HG02870 (cell line): ENCODE measurements at regions not wholly inside any gene's neighbourhood (a gene's known extent, or its start where the extent isn't known, plus 50 kb on each side); places are given as distances from the start of the nearest gene placed in this dataset.
"Not testable (repeated sequence)": the region's sequence is repeated elsewhere in the genome, so short reads cannot be mapped to it uniquely, and the experiment has no call there.

Experiments
- ATAC-seq: cut with Tn5 transposase; IDR thresholded peaks from one replicate; pipeline ENCODE4 v1.9.1; 2021; ENCODE audit warnings: mild to moderate bottlenecking, moderate library complexity; ENCODE audit not compliant: unreplicated experiment

DNA sequence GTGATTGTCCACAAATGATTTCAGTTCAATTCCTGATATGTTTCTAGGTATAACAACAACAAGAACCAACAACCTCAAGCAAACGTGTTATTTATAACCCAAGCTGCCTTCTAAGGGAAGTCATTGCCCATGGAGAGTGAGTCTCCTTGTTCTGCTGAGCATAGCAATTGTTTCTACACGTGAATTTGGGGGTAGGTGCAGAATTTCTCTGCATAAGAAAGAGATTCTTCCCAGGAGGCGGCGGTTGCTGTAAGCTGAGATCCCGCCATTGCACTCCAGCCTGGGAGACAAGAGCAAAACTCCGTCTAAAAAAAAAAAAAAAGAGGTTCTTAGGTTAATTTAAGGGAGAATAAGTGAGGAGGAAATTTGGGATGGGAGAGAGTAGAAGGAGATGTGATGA is 226.5 kb upstream of the PELI2 start:
- ATAC-seq: no peak

DNA sequence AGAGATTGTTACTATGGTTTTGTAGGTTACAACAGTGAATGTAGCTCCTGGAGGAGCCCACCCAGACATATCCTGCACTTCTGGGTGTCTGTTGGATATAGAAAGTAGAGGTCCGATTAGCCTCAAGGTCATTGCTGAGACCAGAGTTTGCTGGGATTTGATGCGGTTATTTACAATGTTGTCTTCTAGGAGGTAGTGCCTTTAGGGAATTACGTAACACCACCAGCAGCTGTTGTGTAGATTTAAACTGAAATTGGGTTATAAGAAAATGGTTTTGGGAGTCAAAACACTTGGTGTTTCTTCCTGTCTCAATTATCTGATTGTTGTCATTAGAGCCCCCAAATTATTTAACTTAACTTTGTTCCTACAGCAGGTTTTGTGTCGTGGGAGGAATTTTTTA is 225.3 kb upstream of the PELI2 start:
- no peak for ATAC-seq

DNA sequence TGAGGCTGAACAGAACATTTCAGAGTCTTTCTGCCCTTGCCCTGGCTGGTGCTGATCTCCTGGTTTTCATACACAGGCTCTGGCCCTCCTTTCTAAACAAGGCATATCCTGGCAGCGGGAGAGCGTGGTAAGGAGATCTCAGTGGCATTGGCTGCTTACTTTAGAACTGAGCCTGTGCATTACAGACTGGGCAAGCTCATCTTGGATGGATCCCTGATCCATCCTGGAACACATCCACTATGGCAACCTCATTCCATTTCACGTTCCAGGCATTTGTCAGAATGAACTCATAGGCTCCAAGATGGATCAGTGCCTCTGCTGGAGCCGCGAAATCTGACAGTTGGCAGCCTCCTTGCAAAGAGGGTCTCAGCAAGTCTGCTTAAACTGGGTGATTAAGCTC is 224.5 kb upstream of the PELI2 start:
- ATAC-seq: no peak

GRCh38 chr14:55897031-55897430 is 221.2 kb upstream of the PELI2 start:
- ATAC-seq: no peak

- ATAC-seq: no peak
Observed at GRCh38 chr14:55898938-55899337, 219.3 kb upstream of the PELI2 start.

DNA sequence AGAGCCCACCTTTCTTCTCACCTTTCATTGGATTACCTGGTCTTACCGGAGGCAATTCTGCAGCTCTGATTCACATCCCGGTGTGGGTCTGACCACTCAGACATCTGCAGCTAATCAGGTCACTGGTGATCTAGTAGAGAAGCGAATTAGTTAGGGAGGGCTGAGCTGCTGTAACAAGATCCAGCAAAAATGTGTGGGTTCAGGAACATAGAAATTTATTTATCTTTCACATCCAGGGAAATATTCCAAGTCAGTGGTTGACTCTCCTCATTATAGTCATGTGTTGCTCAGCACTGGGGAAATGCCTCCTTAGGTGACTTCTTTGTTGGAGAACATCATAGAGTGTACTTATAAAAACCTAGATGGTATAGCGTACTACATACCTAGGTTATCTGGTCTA is 218.7 kb upstream of the PELI2 start:
- no peak for ATAC-seq

DNA sequence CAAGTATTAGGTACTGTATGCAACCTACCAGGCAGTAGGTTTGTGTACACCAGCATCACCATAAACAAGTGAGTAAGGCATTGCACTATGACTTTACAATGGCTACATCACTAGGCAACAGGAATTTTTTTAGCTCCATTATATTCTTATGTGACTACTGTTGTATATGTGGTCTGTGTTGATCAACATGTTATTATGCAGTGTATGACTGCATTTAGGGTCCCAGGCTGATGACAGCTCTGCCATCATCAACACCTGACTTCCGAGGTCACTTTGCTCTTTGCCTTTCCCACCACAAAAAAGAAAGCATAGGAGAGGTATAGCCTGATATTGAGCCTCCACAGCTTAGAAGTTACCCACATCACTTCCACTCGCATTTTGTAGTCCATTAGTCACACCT is 217.5 kb upstream of the PELI2 start:
- ATAC-seq: no peak

DNA sequence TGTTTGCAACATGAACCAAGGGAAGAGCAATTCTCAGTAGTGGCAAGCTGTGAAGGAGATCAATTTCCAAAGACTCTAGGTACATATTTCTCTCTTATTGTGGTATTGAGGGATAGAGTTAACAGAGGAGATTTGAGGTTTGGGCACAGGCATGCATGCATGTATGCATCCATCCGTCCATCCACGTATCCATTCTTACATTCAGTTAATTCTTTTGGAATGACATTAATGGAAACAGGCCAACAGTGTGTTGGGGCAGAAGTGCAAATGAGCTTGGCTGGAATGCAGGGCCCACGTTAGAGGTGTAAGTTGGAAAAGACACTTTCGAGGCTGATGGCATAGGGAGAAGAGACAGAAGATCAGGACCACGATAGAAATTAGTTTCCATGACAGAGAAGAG is 216.9 kb upstream of the PELI2 start:
- ATAC-seq: no peak

GRCh38 chr14:55902241-55902640 is 216.0 kb upstream of the PELI2 start:
- no peak for ATAC-seq

DNA sequence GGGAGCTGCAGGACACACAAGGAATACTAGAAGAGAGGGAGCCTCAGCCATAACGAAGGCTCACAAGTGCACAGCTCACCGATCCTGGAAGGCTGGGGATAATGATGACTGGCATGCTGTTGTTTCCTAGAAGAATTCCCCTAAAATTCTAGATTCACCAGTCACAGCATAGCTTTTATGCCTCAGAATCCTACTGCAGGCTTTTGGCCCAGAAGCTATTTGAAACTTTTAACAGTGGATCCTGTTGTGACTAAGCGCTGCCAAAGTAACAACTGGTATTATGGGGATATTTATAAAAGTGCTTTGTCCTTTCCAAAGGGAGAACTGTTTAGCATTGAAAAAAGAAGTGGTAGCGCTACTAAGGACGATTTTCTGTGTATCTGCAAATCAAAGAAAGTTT is 214.1 kb upstream of the PELI2 start:
- ATAC-seq: no peak

DNA sequence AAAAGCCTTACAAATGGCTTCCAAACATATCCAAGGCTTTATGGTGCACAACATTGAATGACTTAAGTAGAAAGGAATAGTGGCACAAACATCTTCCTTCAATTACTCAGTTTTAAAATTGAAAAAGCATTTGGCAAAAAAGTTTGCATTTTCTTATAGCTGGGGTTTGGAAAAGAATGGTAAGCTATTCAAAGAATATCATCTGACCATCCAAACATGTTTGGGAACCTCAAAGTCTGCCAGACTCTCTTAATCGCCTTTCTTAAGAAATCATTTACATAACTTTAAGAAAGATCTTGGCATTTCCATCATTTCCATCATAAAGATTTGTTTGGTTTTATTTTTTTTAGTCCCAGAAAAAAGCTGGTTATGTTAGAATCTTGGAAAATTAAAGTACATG is 210.1 kb upstream of the PELI2 start:
- ATAC-seq: no peak

DNA sequence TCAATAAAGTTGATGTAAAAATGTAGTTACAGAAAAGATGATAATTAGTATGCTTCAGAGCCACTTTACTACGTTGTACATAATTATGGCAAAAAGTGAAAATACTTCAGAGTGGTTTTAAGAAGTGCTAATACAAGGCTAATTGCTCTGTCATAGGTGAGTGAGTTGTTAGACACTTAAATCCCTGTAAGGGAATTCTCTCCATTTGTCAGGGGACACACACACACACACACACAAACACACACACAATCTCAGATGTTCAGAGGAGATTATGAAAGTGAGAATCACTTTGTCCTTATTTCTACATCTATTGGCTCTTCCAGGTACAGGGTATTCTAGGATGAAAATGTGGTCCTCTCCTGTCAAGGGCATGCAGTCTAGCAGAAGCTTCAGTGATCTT is 208.3 kb upstream of the PELI2 start:
- no peak for ATAC-seq

DNA sequence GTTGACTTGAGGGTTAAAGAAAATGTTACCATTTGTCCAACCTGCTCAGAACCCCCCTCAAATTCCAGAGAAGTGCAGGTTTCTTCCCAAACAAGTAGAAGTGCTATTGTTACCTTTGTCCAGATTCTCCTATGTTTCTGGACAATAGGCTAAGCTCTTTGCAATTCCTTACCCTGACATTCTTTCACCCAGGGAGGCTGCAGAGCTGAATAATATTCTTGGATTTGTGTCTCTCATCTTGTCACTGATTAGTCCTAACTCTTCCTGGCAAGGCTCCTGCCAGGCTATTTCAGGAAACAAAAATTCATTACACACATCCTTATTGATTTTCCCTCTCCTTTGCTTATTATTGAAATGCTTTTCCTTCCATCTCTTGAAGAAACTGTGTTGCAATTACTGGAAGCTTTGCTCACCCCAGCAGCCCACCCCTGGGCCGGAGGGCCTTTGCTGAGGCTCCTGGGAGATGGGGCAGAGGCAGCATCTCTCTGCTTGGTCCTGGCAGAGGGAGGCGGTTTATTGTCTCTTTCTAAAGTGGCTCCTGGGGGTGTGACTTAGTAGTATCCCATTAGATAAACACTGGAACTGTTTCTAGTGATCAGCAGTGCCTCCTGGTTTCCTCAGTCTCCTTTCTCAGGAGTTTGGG is 207.5 kb upstream of the PELI2 start:
- no peak for ATAC-seq

DNA sequence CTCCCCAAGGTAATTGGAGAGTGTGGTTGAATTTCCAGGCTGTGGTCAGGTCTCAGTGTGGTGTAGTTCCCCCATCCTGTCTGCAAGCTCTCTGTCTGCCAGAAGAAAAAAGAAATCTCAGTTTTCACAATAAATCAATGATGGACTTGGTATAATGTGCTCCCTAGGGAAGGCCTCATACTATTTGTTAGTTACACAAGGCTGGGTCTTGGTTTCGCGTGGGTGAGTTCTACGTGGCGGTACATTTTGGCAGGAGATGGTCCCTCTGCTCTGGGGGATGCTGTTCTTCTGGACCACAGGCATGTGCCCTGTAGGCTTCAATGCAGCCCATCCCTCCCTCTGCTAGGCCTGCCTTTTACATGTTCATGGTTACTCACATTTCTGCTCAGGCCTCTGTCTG is 206.4 kb upstream of the PELI2 start:
- ATAC-seq: no peak

DNA sequence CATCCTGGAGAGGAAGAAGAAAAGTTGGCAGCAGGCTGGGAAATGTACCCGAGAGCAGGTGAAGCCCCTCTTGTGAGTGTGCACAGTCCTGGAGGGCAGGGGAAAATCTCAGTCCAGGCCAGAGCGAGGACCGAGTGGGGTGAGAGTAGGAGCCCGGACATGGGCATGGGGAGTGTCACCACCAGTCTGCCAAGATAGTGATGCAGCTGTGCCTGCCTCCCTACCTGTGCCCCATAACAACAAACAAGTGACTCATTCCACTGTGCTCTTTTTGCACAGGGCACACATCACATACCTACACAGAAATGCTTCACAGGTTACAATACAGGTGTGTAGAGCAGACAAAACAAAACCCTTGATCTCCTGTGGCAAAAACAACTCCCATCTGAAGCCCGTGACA is 205.9 kb upstream of the PELI2 start:
- ATAC-seq: no peak

DNA sequence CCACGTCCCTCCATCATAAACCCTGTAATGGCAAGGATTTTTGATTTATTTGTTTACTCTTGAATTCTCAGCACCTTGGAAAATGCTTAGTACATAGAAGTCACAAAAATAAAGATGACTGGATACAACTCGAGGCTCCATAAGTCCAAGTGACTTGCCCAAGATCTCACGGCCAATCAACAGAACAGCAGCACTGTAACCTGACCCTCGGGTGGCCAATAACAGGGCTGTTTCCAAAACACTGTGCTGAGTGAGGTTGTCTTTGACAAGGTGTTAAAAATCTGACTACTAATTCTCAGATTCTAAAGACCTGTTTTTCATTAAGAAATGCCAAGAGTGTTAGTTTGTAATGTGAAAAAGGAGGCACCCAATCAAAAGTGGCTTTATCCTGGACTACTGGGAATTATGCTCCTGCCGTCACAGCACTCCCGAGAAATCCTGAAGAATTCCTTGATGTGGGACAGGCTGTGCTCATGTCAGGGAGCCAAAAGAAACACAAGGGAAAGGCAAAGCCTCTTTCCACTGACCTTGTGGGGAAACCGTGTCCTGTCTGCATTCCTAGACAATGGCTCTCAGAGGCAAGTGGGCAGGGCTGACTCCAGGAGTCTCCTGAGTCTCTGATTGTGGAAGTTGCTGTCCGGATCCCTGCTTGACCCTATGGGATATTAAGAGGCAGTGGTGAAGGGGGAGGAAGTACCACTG is 204.7 kb upstream of the PELI2 start:
- ATAC-seq: no peak

DNA sequence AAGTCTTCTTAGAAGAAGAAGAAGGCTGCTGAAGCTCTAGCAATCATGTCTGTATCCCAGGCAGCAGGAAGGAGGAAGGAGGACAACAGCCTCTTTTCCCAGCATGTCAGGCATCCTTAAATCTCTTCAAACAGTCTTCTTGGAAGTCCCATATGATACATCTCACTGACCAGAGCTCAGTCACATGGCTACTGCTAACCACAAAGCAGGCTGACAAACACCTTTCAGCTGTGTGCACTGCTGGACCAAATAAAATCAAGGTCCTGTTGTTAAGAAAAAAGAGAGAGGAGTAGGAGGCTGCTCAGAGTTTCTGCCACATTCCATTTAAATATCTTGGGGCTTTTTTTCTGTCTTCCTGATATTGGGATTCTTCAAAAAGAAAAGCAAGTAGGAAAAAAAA is 203.4 kb upstream of the PELI2 start:
- ATAC-seq: no peak

DNA sequence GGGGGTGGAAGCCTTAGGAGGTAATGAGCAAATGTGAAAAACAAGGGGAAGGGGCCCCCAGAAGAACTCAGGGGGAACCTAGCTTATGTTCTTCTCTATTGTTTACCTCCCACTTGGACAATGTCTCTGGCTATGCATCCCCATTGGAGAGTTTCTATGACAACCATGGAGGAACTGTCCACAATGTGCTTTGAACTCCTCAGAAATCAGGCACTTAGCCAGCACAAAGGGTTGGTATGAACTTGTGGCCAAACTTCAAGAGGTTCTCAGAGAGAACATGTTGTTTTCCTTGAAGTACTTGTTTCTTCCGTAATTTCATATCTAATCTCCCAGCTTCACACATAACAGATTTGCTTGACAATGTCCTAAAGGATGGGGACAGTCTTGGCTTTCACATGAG is 202.8 kb upstream of the PELI2 start:
- no peak for ATAC-seq

DNA sequence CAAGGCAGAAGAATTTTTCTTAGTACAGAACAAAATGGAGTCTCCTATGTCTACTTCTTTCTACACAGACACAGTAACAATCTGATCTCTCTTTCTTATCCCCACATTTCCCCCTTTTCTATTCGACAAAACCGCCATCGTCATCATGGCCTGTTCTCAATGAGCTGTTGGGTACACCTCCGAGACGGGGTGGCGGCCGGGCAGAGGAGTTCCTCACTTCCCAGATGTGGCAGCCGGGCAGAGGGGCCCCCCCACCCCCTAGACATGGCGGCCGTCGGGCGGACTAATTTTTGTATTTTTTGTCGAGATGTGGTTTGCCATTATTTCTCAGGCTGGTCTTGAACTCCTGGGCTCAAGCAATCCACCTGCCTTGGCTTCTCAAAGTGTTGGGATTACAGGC is 198.4 kb upstream of the PELI2 start:
- ATAC-seq: not testable (repeated sequence)

- no peak for ATAC-seq
Observed at GRCh38 chr14:55921511-55921910, 196.7 kb upstream of the PELI2 start.

- ATAC-seq: no peak
Observed at GRCh38 chr14:55926007-55926406, 192.2 kb upstream of the PELI2 start.

- no peak for ATAC-seq
Observed at GRCh38 chr14:55927028-55927427, 191.2 kb upstream of the PELI2 start.

DNA sequence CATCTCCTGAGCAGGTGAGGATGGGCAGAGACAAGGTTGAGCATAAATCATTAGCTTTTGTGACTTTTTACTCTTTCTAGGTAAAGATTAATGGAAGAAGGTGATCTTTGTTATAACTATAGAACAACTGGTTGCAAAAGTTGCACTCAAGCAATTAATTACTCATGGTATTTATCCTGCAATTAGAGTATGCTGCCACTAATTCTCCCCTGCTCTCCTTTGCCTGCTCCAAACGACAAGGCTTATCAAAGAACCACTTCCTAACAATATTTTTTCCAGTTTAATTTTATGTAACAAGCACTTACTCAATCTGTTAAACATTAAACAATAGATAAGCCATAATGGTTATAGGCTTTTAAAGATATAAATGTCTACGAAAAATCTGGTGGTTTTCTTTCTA is 189.9 kb upstream of the PELI2 start:
- no peak for ATAC-seq
